ENCODE measurements at regions not wholly inside any gene's neighbourhood (a gene's known extent, or its start where the extent isn't known, plus 50 kb on each side); places are given as distances from the start of the nearest gene placed in this dataset.

GRCh38 chr20:58162986-58163385 lies 65.5 kb downstream of the ANKRD60 start:
- DNase-seq (no peak), ATAC-seq (no peak)
- TF ChIP-seq CTCF (IDR thresholded peaks at IDR 0.05) = no peak
- Histone ChIP-seq H3K27me3 (peaks cover 0 to 3% (median 0%) of the 10 kb centered on the region in 7 donors), H3K9me3 (no peaks in the 10 kb centered on the region), H3K36me3 (no peaks in the 10 kb centered on the region), H3K4me1 (no peaks in the 10 kb centered on the region), H3K4me3 (no peak overlapping the region), H3K27ac (no peak overlapping the region)
- 88 to 89% methylated on average over 3 of the region's 3 CpGs for WGBS, 2 donors
- intact Hi-C loops (cut with DNase I) = no loop called here

GRCh38 chr20:58161192-58161591 lies 67.3 kb downstream of the ANKRD60 start:
- no peak for DNase-seq
- no peak overlapping the region for H3K4me3 ChIP-seq

DNA sequence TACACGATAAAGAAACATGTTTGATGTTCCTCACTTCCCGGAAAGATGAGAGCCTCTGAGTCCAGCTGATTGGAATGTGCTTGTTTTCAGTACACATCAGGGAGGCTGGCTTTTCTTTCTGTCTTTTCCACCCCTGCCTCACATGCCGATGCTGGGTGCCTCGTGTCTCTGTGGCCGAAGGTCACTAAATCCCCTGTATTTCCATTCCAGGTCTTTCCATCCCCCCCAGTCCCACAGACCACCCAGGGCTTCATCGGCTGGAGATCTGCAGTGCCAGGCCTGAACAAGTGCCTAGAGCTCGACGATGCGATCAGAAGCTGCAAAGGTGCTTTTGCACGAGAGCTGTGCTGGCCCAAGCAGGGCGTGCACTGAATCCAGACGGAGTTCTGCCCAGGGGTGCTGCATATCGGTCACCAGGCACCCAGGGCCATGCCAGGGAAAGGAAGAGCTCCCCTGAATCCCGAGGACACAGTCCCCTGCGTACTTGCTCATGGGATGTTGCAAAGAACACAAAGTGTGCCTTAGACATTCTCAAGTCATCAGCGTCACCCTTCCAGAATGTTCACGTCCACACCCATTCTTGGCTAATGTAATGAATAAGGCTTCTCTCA lies 67.9 kb downstream of the ANKRD60 start:
- TF ChIP-seq CTCF (IDR thresholded peaks at IDR 0.05) = no peak
- Histone ChIP-seq H3K27ac (no peak overlapping the region), H3K4me3 (no peak overlapping the region), H3K27me3 (peaks cover 0 to 3% (median 0%) of the 10 kb centered on the region in 7 donors), H3K4me1 (no peaks in the 10 kb centered on the region), H3K9me3 (no peaks in the 10 kb centered on the region), H3K36me3 (no peaks in the 10 kb centered on the region)
- ATAC-seq (peak in 3 of 8 donors; percentile 58 to 70 (median 60)), DNase-seq (no peak)
- intact Hi-C loops (cut with DNase I) = no loop called here
- 77% methylated on average over 17 of the region's 17 CpGs for WGBS, 2 donors

More at GRCh38 chr20:58161192-58161591, 67.3 kb downstream of the ANKRD60 start:
- intact Hi-C loops (cut with DNase I) = no loop called here
- 90 to 97% methylated on average over 2 of the region's 2 CpGs for WGBS, 2 donors
- no peak for TF ChIP-seq CTCF (IDR thresholded peaks at IDR 0.05)
- Histone ChIP-seq H3K4me1 (no peaks in the 10 kb centered on the region), H3K9me3 (no peaks in the 10 kb centered on the region), H3K36me3 (no peaks in the 10 kb centered on the region), H3K27me3 (peaks cover 0 to 3% (median 0%) of the 10 kb centered on the region in 7 donors), H3K27ac (no peak overlapping the region)
- no peak for ATAC-seq

GRCh38 chr20:58155148-58155925 lies 73.1 kb downstream of the ANKRD60 start:
- H3K27ac ChIP-seq = no peak overlapping the region
- peaks cover 0 to 48% (median 41%) of the 10 kb centered on the region in 7 donors for H3K27me3 ChIP-seq
- H3K4me3 ChIP-seq = no peak overlapping the region
- TF ChIP-seq CTCF (IDR thresholded peaks at IDR 0.05) = no peak
- H3K9me3 ChIP-seq = no peaks in the 10 kb centered on the region
- H3K36me3 ChIP-seq = no peaks in the 10 kb centered on the region
- DNase-seq (no peak), ATAC-seq (no peak)
- WGBS, 2 donors = 70 to 72% methylated on average over 13 of the region's 13 CpGs
- H3K4me1 ChIP-seq = no peaks in the 10 kb centered on the region
- intact Hi-C loops (cut with DNase I) = loop anchor here in 1 of 10 donors (10.0 kb wide), 1 partner anchor 61 kb away; no protein-coding TSS in a partner anchor

Data from heart right ventricle (tissue), 16 donors.